Raji (cell line): ENCODE measurements at regions not wholly inside any gene's neighbourhood (a gene's known extent, or its start where the extent isn't known, plus 50 kb on each side); places are given as distances from the start of the nearest gene placed in this dataset.

ENCODE experiments used
- POLR2A ChIP-seq: IDR thresholded peaks from 2 replicates; pipeline ENCODE4 v1.6.1; 2011; ENCODE audit warnings: low read depth, low read length, control low read depth; ENCODE audit not compliant: insufficient read depth

DNA sequence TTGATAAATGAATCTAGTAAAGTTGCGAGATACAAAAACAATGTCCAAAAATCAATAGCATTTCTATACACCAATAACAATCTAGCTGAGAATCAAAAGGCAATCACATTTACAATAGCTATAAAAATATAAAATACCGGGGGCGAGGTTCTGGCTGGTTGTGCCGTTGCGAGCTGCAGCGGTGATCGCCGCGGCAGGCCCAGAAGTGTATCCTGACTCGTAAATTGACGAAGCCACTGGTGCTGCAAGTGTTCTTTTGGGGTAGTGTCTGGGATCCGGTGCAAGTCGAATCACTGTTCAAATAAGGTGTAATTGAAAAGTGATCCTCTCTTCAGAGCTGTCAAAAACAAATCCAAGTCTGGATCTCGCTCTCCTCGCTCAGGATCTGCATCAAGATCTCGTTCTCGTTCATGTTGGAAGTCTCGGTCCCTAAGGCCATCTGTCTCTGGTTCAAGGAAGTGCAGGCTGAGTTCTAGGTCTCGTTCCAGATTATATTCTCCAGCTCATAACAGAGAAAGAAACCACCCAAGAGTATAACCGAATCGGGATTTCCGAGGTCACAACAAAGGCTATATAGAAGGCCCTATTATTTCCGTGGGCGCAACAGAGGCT, 80.1 kb upstream of the STT3B start:
- no peak for TF ChIP-seq POLR2A

DNA sequence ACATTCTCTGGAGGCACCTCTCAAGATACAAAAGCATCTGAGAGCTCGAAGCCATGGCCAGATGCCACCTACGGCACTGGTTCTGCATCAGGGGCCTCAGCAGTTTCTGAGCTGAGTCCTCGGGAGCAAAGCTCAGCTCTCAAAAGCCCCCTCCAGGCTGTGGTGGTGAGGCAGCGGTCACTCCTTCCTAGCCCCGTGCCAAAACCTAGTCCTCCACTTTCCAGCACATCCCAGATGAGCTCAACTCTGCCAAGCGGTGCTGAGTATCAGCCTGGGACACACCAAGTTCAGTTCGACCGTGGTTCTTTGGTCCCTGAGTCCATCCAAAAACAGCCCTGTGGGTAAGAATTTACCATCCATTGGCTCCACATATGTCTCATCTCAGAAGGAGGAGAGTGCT, 79.3 kb upstream of the STT3B start:
- TF ChIP-seq POLR2A: no peak

DNA sequence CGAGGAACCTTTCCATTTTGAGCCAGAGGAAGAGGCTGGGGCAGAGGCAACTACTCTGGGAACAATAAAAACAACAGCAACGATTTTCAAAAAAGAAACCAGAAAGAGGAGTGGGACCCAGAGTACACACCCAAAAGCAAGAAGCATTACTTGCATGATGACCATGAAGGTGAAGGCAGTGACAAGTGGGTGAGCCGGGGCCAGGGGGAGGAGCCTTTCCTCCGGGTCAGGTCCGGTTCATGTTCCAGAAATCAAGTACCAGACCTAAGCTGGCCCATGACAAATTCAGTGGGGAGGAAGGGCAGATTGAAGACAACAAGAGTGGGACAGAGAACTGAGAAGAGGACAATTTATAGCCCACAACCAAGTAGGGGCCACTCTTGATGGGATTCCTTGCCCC, 77.2 kb upstream of the STT3B start:
- no peak for TF ChIP-seq POLR2A

DNA sequence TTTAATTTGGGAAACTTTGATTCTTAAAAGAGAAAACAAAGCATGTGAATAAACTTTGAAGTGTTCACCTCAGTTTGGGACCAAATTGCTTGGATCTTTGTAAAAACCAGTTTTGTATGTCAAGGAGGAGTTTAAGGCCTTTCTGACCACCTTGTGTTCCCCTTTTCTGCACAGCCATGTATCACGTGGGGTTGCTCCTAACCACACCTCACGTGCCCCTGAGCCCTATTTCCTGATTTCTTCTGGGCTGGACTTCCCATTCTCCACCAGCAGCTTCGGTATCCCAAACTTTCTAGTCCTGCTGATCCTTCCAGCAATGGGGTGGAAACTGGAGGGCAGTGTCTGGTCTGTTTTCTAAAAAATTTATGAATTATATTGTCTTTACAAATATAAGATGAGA, 76.4 kb upstream of the STT3B start:
- no peak for TF ChIP-seq POLR2A

DNA sequence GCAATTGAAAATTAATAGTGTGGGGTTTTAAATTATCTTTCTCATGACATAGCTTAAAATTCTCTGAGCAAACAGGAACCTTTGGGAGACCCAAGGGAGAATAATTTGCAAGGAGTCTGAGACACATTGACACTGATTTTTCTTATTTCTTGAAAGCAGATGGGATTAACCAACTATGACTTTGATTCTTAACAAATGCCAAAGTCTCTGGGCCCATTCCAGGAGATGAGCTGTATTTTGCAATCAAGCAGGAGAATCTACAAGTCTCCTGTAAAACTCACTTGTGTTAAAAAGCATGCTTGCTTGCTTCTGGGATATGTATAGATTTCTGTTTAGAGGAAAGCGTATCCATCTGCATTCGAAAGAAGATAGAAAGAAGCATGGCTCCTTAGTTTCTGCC, 71.3 kb upstream of the STT3B start:
- no peak for TF ChIP-seq POLR2A

DNA sequence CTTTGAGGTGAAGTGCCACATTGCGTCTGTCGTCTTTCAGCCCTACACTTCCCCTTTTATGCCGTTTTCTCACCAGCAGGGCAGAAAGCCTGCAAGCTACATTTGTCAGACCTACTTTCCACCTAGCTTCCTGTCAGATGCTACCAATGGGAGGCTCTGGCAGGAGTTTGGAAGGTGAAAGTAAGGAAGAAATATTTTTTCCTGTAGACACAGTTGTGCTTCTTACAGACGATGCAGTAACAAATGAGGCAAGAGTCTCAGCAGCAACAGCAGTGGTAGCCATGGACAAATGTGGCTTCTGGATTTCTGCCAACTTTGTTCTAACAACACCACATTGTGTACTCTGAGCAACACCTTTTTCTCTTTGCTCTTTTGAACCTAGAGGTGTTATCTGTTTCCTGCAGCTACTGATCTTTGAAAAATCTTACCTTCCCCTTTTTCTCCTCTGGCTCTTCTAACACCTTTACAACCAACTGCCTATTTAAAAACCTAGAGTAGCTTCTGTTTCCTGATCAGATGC, 70.6 kb upstream of the STT3B start:
- no peak for TF ChIP-seq POLR2A

DNA sequence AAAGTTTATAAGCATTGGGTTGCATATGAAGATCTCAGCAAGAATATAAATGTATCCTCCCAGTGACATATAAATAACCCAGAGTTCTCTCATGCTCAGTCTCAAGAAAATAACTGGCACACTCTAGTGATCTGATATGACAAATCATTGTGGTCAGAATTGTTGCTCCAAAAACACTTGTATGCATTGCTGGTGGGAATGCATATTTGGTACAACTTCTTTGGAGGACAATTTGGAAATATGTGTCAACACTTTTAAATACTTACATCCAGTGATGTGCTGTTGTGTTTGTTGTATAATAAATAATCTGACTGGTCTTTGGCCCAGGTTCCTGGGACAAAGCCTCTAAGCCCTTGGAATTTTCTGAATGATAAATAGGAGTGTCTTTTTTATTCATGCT, 66.7 kb upstream of the STT3B start:
- TF ChIP-seq POLR2A: no peak

DNA sequence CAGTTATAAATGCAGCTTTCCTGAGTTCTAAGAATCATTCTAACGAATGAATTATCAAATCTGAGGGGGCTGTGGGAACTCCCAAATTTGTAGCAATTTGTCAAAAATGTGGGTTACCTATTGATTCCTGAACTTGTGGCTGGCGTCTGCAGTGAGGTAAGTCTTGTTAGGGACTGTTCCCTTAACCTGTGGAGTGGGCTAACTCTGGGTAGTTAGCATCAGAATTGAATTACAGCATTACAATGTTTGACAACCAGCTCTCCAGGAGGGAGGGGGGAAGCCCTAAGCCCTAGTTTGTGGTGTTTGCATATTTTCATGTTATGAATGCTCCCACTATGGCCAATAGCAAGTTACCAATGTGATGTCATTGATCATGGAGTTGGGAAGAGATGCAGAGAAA, 65.9 kb upstream of the STT3B start:
- no peak for TF ChIP-seq POLR2A

DNA sequence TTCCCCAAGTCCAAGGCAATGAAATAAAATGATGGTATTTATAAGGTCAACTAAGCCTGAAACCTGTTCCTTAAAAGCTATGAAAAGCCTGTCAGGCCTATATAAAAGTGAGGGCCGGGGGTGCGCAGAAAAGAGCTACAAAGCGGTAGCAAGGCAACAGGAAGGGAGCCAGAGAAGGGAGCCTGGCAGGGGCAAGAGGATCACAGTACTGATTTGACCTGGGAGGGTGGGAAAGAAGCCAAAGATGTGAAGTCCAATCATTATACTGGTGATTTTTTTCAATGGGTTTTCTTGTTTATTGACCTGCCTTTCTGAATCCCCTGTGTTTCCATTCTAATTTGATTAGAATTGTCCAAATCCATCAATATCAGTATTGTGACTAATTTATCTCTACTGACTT, 64.3 kb upstream of the STT3B start:
- no peak for TF ChIP-seq POLR2A

DNA sequence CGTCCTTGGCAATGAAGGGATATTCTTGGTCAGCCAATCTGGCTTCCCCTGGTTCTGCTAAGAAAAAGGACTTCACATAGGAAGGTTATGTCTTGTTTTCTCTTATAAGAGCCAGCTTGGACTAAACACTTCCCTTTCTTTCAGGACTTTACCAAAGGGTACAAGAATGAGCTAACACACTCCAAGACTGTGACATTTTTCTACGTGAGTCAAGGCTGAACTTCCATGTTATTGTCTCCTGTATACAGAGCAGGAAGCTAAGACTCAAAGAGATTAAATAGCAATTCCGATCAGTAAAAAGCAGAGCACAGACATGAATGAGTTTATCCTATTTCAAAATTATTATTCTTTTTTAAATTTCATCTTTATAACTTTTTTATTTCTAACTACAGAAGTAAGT, 63.3 kb upstream of the STT3B start:
- no peak for TF ChIP-seq POLR2A

DNA sequence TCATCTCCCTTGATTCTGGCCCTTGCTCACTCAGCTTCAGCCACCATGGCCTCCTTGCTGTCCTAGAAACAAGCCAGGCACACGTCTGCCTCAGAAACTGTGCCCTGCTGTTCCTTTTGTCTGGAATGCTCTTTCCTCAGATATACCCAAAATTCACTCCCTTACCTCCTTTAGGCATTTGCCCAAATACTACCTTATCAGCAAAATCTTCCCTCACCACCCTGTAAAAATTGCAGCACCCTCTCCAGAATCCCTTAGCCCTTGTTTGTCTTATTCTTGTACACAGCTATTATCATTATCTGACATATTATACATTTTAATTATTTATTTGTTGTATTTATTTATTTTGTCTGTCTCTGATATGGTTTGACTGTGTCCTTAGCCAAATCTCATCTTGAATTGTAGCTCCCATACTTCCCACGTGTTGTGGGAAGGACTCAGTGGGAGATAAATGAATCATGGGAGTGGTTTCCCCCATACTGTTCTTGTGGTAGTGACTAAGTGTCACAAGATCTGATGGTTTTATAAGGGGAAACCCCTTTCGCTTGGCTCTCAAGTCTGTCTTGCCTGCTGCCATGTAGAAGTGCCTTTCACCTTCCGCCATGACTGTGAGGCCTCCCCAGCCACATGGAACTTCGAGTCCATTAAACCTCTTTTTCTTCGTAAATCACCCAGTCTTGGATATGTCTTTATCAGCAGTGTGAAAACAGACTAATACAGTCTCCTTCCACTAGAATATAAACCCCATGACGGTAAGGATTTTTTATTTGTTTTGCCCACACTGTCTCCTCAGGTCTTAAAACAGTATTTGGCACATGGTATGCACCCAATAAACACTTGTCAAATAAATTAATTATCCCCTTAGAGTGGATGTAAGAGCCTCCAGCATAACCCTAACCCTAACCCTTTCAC, 60.0 kb upstream of the STT3B start:
- no peak for TF ChIP-seq POLR2A

DNA sequence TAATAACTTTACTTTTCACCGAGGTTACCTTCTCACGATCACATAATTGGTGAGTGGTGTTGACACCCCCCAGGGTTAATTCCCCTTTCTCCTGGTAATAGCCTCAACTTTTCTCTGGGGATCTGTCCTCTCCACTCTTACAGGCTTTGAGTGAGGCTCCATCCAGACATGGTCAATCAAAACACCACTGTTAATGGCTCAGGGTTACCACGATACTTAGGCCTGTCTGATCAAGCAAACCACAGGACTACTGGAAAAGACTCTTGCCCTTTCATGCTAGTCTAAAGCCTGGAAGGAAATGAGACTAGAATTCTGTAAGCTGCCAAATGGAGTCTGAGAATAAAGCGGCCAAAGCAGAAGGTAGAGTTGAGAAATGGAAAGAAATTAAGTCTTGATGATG, 56.5 kb upstream of the STT3B start:
- no peak for TF ChIP-seq POLR2A

DNA sequence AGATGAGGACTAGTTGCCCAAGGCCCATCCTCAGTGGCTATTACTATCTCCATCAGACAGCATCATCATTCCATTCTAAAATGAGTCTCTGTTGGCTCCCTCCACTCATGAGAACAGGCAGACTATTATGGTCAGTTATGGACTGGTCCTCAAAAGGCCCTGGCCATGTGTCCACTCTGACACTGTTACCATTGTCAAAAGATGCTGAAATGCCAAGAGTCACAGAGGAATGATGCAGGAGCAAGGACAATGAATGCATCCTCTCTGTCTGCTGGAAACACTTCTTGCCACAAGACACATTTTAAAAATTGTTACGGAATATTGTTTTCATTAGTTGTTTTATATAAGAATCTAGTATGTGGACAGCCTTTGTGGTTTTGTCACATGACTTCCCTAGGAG, 53.3 kb upstream of the STT3B start:
- no peak for TF ChIP-seq POLR2A

DNA sequence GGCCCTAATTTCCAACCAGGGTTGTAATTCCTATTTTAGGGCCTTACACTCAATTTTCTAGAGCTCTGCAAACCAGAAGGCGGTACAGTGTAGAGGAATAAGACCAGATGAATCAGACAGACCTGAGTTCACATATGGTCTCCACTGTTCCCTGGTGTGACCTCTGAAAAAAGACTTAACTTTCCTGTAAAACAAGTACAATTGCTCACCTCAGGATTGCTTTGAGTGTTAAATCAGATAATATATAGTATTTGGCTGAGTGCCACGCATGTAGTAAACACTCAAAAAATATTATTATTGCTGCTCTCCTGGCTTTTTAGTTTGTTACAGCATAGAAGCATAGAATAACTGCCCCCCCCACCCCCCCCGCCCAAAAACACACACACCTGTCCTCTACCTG, 51.0 kb upstream of the STT3B start:
- no peak for TF ChIP-seq POLR2A

DNA sequence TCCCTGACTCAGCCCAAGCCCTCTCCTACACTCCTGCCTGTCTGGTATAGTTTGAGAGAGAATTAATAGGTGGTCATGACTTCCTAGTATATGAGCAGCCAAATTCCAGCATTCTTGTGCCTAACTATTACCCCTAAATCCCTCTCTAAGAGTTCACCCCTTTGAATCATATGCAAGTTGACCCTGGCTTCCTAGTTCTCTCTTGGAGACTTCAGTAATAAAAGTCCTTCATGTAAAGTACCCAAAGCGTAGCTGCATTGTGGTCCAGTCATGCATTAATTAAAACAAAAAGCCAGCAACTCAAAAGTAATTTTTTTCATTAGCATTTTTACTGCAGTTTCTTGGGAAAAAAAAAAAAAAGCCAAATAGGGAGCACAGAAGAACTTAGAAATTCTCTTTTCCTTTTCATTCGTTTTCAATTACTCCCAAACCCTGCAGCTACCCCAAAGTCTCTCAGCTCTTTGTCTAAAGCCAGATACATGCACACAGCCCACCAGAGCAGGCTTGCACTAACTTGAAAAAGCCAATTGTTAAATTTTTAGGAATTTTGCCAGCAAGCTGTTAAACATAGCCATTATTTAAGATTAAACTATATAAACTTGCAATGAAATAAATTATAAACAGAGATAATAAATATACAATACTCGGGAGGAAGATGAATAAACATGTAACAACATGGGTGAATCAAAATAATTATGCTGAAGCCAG, 50.1 kb upstream of the STT3B start:
- no peak for TF ChIP-seq POLR2A
